Keratinocyte (primary cell): ENCODE measurements at regions not wholly inside any gene's neighbourhood (a gene's known extent, or its start where the extent isn't known, plus 50 kb on each side); places are given as distances from the start of the nearest gene placed in this dataset.

ENCODE experiments used
- CTCF ChIP-seq, 3 experiments: IDR thresholded peaks in 1 of 3; conservative IDR thresholded peaks in 1 of 3; optimal IDR thresholded peaks in 1 of 3; 2 replicates in 2 of 3; 3 replicates in 1 of 3; pipeline versions ENCODE3 to v1.5.1; 2011; ENCODE audit warnings: low read length in 3 of 3, mild to moderate bottlenecking in 3 of 3, moderate library complexity in 2 of 3, control low read depth in 1 of 3, inconsistent platforms in 1 of 3; ENCODE audit not compliant: insufficient read depth in 2 of 3; ENCODE audit errors: extremely low read depth in 1 of 3
- EZH2 ChIP-seq: IDR thresholded peaks from one replicate; pipeline ENCODE4 v1.6.1; 2012; ENCODE audit warnings: inconsistent platforms, mild to moderate bottlenecking, low read length, moderate library complexity

- no peak for TF ChIP-seq CTCF (optimal IDR thresholded peaks at IDR 0.05 in 1 of 3, IDR thresholded peaks at IDR 0.05 in 1 of 3, conservative IDR thresholded peaks at IDR 0.05 in 1 of 3; ENCODE audit: extremely low read depth in 1 of 3, insufficient read depth in 2 of 3, low read length in 3 of 3)
- TF ChIP-seq EZH2: no peak
Measured at GRCh38 chr3:106590216-106590615, 721.4 kb upstream of the CBLB start.
